Panc1 (cell line): ENCODE measurements at regions not wholly inside any gene's neighbourhood (a gene's known extent, or its start where the extent isn't known, plus 50 kb on each side); places are given as distances from the start of the nearest gene placed in this dataset.

Experiments used
- POLR2AphosphoS5 ChIP-seq: IDR thresholded peaks from 2 replicates; pipeline ENCODE4 v1.6.1; 2012; ENCODE audit warnings: mild to moderate bottlenecking, low read depth, low read length, moderate library complexity
- TF ChIP-seq, protein P1 (sequence below): fragments of 450-650 bp; IDR thresholded peaks from 2 replicates; pipeline ENCODE4 v1.5.1; 2017; ENCODE audit warnings: mild to moderate bottlenecking
- TF ChIP-seq, protein P2 (sequence below), 2 experiments: IDR thresholded peaks; 2 replicates each; pipeline ENCODE4 v1.6.1; 2011 to 2012; ENCODE audit warnings: low read depth in 2 of 2, control low read depth in 1 of 2, low read length in 1 of 2, mild to moderate bottlenecking in 1 of 2, moderate library complexity in 1 of 2; ENCODE audit not compliant: insufficient read depth in 1 of 2

DNA sequence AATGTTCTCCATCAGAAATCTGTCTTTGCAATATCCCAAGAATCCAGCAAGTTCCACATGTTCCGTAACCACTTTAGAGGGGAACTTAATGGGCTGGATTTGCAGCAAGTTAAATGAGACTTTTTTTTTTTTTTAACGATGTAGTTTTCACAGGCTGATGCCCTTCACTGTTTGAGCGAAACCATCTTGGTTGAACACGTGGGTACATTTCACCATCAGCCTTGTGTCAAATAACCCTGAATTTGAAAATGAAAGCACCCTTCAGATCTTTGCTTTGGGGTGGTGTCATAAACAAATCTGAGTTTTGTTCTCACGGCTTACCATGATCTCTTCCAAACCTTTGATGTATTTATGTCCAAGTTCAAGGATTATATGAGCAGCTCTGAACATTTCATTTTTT lies 73.7 kb upstream of the EXOC2 start:
- TF ChIP-seq, protein P1, sequence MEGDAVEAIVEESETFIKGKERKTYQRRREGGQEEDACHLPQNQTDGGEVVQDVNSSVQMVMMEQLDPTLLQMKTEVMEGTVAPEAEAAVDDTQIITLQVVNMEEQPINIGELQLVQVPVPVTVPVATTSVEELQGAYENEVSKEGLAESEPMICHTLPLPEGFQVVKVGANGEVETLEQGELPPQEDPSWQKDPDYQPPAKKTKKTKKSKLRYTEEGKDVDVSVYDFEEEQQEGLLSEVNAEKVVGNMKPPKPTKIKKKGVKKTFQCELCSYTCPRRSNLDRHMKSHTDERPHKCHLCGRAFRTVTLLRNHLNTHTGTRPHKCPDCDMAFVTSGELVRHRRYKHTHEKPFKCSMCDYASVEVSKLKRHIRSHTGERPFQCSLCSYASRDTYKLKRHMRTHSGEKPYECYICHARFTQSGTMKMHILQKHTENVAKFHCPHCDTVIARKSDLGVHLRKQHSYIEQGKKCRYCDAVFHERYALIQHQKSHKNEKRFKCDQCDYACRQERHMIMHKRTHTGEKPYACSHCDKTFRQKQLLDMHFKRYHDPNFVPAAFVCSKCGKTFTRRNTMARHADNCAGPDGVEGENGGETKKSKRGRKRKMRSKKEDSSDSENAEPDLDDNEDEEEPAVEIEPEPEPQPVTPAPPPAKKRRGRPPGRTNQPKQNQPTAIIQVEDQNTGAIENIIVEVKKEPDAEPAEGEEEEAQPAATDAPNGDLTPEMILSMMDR, result no peak
- TF ChIP-seq POLR2AphosphoS5, result no peak
- TF ChIP-seq, protein P2, sequence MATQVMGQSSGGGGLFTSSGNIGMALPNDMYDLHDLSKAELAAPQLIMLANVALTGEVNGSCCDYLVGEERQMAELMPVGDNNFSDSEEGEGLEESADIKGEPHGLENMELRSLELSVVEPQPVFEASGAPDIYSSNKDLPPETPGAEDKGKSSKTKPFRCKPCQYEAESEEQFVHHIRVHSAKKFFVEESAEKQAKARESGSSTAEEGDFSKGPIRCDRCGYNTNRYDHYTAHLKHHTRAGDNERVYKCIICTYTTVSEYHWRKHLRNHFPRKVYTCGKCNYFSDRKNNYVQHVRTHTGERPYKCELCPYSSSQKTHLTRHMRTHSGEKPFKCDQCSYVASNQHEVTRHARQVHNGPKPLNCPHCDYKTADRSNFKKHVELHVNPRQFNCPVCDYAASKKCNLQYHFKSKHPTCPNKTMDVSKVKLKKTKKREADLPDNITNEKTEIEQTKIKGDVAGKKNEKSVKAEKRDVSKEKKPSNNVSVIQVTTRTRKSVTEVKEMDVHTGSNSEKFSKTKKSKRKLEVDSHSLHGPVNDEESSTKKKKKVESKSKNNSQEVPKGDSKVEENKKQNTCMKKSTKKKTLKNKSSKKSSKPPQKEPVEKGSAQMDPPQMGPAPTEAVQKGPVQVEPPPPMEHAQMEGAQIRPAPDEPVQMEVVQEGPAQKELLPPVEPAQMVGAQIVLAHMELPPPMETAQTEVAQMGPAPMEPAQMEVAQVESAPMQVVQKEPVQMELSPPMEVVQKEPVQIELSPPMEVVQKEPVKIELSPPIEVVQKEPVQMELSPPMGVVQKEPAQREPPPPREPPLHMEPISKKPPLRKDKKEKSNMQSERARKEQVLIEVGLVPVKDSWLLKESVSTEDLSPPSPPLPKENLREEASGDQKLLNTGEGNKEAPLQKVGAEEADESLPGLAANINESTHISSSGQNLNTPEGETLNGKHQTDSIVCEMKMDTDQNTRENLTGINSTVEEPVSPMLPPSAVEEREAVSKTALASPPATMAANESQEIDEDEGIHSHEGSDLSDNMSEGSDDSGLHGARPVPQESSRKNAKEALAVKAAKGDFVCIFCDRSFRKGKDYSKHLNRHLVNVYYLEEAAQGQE (IDR thresholded peaks at IDR 0.05; ENCODE audit: insufficient read depth in 1 of 2, low read depth in 2 of 2, low read length in 1 of 2), result no peak
